GM03348 (cell line): ENCODE measurements at regions not wholly inside any gene's neighbourhood (a gene's known extent, or its start where the extent isn't known, plus 50 kb on each side); places are given as distances from the start of the nearest gene placed in this dataset.

Source experiments
- DNase-seq: peaks from one replicate; pipeline ENCODE4 v3.0.0; 2012; ENCODE audit warnings: low spot score

GRCh38 chr13:104314926-104315535 lies 1248.8 kb upstream of the SLC10A2 start:
- no peak for DNase-seq

- no peak for DNase-seq
Observed at GRCh38 chr13:104314321-104314720, 1248.1 kb upstream of the SLC10A2 start.

- DNase-seq = no peak
Observed at GRCh38 chr13:104310861-104311260, 1244.6 kb upstream of the SLC10A2 start.

- no peak for DNase-seq
Observed at GRCh38 chr13:104309431-104309830, 1243.2 kb upstream of the SLC10A2 start.

- no peak for DNase-seq
Observed at GRCh38 chr13:104301171-104301975, 1235.2 kb upstream of the SLC10A2 start.

GRCh38 chr13:104297075-104297474 lies 1230.9 kb upstream of the SLC10A2 start:
- DNase-seq = no peak

- no peak for DNase-seq
Observed at GRCh38 chr13:104296286-104296685, 1230.1 kb upstream of the SLC10A2 start.

- no peak for DNase-seq
Observed at GRCh38 chr13:104295537-104295936, 1229.3 kb upstream of the SLC10A2 start.

- DNase-seq = no peak
Observed at GRCh38 chr13:104289400-104289799, 1223.2 kb upstream of the SLC10A2 start.

GRCh38 chr13:104288496-104288895 lies 1222.3 kb upstream of the SLC10A2 start:
- DNase-seq = no peak

- DNase-seq = no peak
Observed at GRCh38 chr13:104286566-104287290, 1220.5 kb upstream of the SLC10A2 start.

- no peak for DNase-seq
Observed at GRCh38 chr13:104281910-104282309, 1215.7 kb upstream of the SLC10A2 start.

- DNase-seq = no peak
Observed at GRCh38 chr13:104270731-104271130, 1204.5 kb upstream of the SLC10A2 start.

- no peak for DNase-seq
Observed at GRCh38 chr13:104267206-104267811, 1201.1 kb upstream of the SLC10A2 start.

- DNase-seq = no peak
Observed at GRCh38 chr13:104256701-104257100, 1190.5 kb upstream of the SLC10A2 start.

- DNase-seq = no peak
Observed at GRCh38 chr13:104253063-104253680, 1187.0 kb upstream of the SLC10A2 start.

GRCh38 chr13:104251931-104252330 lies 1185.7 kb upstream of the SLC10A2 start:
- no peak for DNase-seq

GRCh38 chr13:104246955-104247354 lies 1180.7 kb upstream of the SLC10A2 start:
- no peak for DNase-seq

GRCh38 chr13:104206450-104207044 lies 1140.3 kb upstream of the SLC10A2 start:
- DNase-seq = no peak

GRCh38 chr13:104204177-104204576 lies 1138.0 kb upstream of the SLC10A2 start:
- DNase-seq = no peak

- DNase-seq = no peak
Observed at GRCh38 chr13:104198801-104199200, 1132.6 kb upstream of the SLC10A2 start.

GRCh38 chr13:104196611-104197010 lies 1130.4 kb upstream of the SLC10A2 start:
- DNase-seq = no peak
